ENCODE measurements at regions not wholly inside any gene's neighbourhood (a gene's known extent, or its start where the extent isn't known, plus 50 kb on each side); places are given as distances from the start of the nearest gene placed in this dataset.

DNA sequence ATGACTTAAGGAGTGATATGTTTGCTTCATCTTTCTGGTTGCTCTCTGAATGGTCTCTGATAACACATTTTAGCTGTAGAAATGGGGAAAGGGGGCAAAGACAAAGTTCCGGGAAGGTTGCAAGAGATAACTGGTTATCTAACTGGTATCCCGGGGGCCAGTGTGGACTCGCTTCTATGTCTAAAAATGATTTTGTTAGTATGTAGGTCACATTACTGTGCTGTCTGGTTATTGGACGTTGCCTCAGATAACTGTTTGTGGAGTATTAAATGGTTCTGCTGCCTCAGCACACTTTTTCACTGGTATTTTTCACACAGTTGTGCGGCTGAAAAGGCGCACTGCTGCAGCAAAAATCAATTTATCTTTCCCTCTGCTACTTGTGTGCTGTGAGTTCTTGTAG, 63.0 kb upstream of the ZNF536 start:
- DNase-seq (ENCODE audit: low read depth): no peak

- no peak for DNase-seq (ENCODE audit: low read depth)
Measured at GRCh38 chr19:30309905-30310601, 62.1 kb upstream of the ZNF536 start.

DNA sequence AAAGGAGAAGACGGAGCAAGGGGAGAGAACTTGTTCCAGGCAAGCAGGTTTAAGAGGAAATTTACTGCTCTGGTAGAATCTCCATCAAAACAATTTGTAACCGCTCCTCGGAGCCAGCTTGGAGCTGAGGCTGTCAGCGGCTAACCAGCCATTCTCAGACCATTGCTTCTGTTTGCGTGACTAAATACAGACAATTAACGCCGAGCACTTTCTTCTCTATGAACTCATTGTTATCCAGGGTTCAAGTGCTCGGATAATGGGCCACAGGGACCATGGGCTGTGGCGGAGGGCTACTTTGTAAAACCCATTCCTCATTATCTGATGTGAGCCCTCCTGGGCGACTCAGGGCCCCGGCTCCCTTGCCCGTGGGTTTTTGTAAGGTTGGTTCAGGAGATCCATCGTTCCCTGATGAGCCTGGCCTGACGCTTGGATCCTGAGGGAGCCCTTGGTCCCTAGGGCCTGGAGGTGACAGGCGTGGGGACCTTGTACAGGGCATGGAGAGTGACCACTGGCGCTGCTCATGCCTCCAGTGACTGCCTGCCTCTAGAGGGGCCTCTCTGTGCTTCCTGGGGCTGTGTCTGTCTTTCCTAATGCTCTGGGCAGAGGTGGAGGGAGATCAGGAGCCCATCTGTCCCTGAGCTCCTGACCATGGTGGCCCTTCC, 61.5 kb upstream of the ZNF536 start:
- DNase-seq (ENCODE audit: low read depth): no peak

DNA sequence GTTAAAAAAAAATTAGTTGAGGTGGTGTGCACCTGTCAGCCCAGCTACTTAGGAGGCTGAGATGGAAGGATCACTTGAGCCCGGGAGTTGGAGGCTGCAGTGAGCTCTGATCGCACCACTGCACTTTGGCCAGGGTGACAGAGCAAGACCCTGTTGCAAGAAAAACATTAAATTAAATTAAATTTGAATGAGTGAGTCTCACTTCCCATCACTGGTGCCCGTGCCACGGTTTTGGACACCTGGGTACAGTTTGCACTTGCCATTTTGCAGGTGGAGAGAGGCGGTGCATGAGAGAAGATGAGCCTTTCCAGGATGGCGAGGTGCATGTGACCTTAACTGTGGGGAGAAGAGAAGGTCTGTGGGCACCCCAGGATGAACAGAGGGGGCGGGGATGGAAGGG, 60.3 kb upstream of the ZNF536 start:
- DNase-seq (ENCODE audit: low read depth): no peak

DNA sequence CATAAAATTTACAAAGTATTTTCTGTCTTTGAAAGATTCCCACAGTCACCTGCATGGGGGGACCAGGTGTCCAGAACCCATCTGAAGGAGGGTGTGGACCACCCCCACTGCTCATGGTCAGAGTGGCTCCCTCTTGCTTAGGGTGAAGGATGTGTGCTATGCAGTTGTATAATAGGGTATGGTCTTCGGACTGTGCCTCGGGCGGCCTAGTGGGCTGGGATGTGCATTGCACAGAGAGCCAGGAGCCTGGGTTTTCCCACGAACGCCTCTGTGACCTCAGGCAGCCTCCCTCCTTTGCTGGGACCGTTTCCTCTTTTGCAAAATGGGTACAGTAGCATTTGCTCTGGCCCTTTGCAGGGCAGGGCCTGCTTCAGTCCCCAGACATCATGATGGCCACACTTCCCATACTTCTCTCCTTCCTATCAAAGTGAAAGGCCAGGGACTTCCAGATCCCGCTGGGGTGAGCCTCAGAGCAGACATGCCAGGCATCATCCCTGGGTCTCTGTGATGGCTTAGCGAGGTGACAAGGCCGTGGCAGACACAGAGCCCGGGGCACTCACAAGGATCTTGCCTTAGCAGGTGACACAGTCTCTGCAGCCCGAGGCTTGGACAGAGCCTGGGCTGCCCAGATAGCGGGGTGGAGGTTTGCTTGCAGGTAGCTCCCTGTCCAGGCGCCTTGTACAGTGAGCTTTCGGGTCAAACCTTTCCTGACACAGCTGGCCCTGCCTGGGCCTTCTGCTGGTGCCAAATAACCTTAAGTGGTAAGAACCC, 59.4 kb upstream of the ZNF536 start:
- no peak for DNase-seq (ENCODE audit: low read depth)

DNA sequence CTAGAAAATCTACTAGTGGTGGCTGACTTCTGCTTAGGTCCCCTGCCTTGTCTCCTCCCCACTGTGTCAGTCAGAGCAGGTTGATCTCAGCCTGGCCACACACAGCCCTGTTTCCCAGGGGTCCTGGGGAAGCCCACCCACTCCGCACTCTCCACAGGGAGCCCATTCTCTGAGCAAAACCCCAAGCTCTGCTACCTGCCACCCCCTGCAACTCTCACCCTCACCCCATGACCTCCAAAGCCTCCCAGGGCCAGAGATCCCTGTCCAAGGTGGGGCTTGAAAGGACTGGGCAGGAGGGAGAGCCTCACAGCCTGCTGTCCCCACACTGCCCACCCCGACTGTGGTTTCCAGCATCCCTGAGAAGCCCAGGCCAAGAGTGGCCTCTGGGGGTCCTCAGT, 58.8 kb upstream of the ZNF536 start:
- no peak for DNase-seq (ENCODE audit: low read depth)

DNA sequence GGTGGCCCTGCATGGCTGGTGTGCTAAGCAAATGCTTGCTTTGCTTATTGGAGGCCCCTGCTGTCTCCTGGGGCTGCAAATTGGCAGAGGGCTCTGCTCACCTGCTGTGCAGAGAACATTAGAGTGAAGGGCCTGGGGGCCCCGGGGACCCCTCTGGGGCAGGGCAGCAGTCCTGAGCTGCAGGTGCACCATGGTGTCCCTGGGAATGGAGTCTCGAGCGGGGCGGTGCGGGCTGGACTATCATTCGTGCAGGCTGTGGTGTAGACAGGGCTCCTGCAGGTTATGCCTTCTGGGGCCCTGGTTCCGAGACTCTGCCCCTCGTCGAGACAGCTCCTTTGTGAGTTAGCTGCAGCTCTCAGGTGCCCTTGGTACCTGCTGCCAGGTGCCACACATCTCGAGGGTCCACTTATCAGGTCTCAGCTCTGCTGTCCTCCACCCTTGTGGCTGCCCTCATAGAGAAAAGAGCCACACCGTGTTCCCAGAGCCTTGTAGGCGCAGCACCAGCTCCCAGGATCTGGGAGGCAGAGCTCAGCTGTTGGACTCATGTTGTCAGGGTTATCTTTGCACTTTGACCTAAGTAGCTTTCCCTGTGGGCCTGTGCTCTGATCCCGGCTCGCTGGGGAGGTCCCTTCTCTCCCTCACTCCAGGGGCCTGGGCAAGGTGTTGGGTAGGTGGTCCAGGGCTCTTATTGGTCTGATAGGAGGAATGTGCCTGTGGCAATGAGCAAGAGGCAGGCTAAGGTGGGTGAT, 58.0 kb upstream of the ZNF536 start:
- DNase-seq (ENCODE audit: low read depth): no peak

GRCh38 chr19:30314805-30315155, 57.4 kb upstream of the ZNF536 start:
- no peak for DNase-seq (ENCODE audit: low read depth)

- no peak for DNase-seq (ENCODE audit: low read depth)
Measured at GRCh38 chr19:30315159-30315558, 57.0 kb upstream of the ZNF536 start.

DNA sequence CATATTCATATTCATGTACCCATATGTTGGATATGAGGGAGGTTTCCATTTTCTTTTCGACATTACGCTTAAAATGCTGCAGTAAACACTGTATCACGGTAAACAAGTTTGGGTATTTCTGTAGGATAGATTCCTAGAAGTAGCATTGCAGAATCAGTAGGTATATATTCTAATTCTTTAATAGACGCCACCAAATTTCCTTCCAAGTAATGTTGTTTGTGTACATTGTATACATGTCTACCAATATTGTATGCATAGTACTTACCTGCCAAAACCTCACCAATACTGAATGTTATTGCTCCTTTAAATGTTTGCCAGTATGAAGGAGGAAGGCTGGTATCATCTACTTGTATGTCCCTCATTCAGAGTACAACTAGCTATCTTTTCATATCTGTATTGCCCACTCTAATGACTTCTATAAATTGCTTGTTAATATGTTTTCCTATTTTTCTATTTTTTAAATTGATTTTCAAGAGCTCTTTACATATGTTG, 56.1 kb upstream of the ZNF536 start:
- no peak for DNase-seq (ENCODE audit: low read depth)

DNA sequence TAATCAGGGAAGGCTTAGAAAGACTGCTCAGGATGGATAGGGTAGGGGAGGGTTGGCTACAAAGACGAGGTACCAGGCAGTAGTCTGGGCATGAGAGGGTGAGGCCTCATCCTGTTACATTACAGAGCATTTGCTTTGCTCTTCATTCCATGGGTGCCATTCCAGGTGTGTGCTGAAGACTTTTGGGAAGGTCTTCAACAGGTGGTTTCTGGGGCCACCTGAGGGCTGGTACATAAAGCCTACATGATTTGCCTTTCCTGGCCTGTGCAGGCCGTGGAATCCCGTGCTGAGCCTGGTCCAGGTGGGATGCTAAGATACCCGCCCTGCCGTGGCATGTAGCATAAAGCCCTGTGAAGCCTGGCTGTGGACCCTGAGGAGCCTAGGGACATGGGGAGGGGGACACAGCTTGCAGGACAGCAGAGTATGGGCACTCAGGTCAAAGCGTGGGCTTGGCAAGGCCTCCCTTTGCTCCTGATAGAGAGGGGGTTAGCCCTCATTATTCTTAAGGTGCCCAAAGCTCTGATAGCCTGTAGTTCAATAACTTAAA, 55.6 kb upstream of the ZNF536 start:
- DNase-seq (ENCODE audit: low read depth): no peak

DNA sequence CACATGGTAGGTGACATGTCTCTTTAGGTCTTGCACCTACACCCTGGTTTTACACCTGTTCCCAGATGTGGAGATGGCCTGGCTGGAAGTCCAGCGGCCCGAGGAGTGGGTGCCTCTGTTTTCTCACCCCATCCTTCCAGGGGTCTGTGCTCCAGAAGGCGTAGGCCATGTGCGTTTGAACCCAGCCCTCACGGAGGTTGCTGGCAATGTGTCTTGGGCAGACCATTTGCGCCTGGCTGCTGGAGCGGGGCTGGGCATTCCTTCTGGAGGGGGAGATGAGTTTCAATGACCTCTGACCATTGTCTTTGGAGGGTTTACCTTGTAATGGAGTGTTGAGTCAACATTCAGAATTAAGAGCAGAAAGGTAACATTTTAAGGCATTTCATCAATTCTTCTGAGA, 54.8 kb upstream of the ZNF536 start:
- DNase-seq (ENCODE audit: low read depth): no peak

GRCh38 chr19:30318261-30318660, 53.9 kb upstream of the ZNF536 start:
- no peak for DNase-seq (ENCODE audit: low read depth)

- DNase-seq (ENCODE audit: low read depth): no peak
Measured at GRCh38 chr19:30318936-30319335, 53.2 kb upstream of the ZNF536 start.

DNA sequence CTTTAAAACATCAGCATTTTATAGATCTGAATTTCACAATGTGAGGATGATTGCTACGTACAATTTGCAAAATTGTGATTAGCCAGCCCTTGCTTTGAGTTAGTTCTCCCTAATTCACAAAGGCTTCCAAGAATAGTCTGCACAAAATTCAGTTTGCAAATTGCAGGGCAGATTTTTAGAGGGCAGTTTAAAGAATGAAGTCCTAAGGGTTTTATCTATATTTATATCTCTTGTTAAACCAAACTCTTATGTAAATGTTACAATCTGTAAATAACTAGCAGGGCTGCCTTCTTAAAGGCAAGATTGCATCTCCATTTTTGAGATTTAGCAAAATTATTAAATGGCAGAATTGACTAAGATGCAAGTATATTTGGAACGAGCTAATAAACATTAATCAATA, 52.8 kb upstream of the ZNF536 start:
- no peak for DNase-seq (ENCODE audit: low read depth)

DNA sequence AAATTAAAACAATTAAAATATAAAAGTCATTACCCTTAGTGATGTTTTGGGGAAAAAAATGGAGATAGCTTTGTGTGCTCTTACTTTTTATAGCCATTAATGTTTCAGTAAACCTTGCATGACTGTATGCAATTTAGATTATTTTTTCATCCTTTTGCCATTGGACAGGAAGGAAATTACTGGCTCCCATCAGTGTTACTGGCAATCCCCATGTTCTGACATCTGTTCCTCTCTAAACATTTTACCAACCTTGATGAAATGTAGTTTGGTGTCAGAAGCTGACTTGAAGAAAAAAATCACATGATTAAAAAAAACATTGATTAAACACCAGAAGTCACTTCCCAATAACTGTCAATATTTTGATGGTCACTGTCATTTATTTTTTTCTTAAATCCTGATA, 52.3 kb upstream of the ZNF536 start:
- DNase-seq (ENCODE audit: low read depth): no peak

- no peak for DNase-seq (ENCODE audit: low read depth)
Measured at GRCh38 chr19:30320466-30320865, 51.7 kb upstream of the ZNF536 start.

DNA sequence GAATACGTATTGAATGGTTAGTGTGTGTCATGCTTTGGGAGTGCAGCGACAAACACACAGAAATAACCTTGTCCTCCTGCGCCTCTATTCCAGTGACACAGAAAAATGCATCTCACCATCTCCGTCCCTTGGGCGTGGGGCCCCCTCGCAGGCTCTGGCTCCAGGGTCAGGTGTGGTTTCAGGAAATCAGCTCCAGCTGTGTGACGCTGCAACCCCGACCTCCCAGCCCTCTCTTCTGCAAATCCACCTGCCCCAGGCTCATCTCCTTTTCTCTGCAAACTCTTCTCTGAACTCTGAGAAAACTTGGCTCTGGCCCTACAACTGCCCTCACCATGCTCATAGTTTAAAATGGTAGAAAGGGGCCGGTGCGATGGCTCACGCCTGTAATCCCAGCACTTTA, 51.3 kb upstream of the ZNF536 start:
- DNase-seq (ENCODE audit: low read depth): no peak
